GM12874 (cell line): ENCODE measurements at regions not wholly inside any gene's neighbourhood (a gene's known extent, or its start where the extent isn't known, plus 50 kb on each side); places are given as distances from the start of the nearest gene placed in this dataset.

ENCODE experiments used
- CTCF ChIP-seq: IDR thresholded peaks from 2 replicates; pipeline ENCODE4 v1.5.1; 2011; ENCODE audit warnings: low read depth, mild to moderate bottlenecking, control low read depth, low read length, moderate library complexity; ENCODE audit not compliant: insufficient read depth

GRCh38 chr7:47039904-47040303 lies 542.0 kb downstream of the TNS3 start:
- TF ChIP-seq CTCF: no peak

- TF ChIP-seq CTCF: no peak
These were observed 542.7 kb downstream of the TNS3 start for GRCh38 chr7:47039089-47039648.

GRCh38 chr7:47038621-47039020 lies 543.3 kb downstream of the TNS3 start:
- no peak for TF ChIP-seq CTCF

GRCh38 chr7:47037607-47038006 lies 544.3 kb downstream of the TNS3 start:
- TF ChIP-seq CTCF: no peak

- no peak for TF ChIP-seq CTCF
These were observed 545.0 kb downstream of the TNS3 start for GRCh38 chr7:47036909-47037308.

GRCh38 chr7:47035522-47035921 lies 546.4 kb downstream of the TNS3 start:
- TF ChIP-seq CTCF: no peak

- TF ChIP-seq CTCF: no peak
These were observed 547.7 kb downstream of the TNS3 start for GRCh38 chr7:47034180-47034579.
